Activated CD8-positive, alpha-beta memory T cell treated with anti-CD3 and anti-CD28 coated beads for 36 hours (primary cell): ENCODE measurements at regions not wholly inside any gene's neighbourhood (a gene's known extent, or its start where the extent isn't known, plus 50 kb on each side); places are given as distances from the start of the nearest gene placed in this dataset.

ENCODE experiments used
- CTCF ChIA-PET: fragments of 350-600 bp; sonication (Branson Sonifier 250); formaldehyde crosslinking; loops from one replicate; lab custom pipeline; 2021; ENCODE audit warnings: antibody characterized with exemption; lab: Charles Lee
- POLR2A ChIA-PET: fragments of 350-600 bp; sonication (Branson Sonifier 250); formaldehyde crosslinking; loops from one replicate; lab custom pipeline; 2021; ENCODE audit warnings: antibody characterized with exemption; lab: Charles Lee

DNA sequence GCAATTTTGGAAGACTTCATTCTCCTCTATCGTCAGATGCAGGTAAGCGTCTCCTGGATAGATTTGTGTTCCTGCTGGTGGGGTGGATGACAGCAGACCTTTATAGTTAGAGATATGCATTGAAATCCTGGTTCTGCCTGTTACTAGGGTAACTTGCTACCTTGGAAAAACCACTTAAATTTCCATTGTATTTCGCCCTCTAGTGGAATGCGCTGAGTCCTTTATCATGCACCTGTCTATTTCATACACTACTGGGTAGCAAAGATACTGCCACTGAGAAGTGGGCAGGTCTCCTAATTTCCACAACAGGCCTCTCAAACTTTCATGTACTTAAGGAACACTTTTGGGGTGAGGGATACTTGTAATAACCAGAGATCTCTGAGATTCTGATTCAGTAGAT is 209.5 kb upstream of the SUCLG2 start:
- CTCF ChIA-PET: no interaction called here

DNA sequence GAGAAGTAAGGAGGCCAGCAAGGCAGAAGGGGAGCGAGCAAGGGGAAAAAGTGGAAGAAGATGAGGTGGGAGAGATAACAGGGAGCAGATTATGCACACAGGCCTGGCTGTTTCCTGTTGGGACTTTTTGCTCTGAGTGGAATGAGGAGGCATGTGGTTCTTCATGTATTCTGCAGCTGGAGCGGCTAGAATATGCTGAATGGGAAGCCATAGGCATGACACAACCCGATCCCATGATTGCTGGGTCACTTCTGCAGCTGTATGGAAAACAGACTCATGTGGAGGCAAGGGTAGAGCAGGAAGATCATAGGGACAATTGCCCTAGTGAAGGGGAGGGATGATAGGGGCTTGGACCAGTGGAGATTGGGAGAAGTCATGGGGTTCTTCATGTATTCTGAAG is 206.0 kb upstream of the SUCLG2 start:
- CTCF ChIA-PET: no interaction called here
- POLR2A ChIA-PET: no interaction called here

More for the DNA sequence above, 209.5 kb upstream of the SUCLG2 start:
- POLR2A ChIA-PET: no interaction called here

DNA sequence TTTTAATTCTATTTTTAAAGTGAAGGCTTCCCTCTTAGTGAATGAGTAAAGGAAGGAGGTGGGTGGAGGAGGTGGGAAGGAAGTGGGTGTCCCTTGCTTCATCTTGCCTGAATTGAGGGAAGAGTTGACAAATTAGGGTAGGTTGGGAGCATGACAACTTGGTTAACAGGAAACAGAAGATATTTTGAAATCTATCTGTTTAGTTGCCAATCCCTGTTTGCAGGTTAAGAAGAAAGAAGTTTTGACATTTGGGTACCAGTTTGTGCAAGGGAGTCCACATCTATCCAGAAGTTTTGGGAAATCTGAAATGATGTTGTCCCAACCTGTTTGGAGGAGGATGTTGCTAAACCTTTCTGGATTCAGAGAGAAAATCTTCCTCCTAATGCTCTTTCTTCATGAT is 204.1 kb upstream of the SUCLG2 start:
- POLR2A ChIA-PET: no interaction called here
- CTCF ChIA-PET: no interaction called here

DNA sequence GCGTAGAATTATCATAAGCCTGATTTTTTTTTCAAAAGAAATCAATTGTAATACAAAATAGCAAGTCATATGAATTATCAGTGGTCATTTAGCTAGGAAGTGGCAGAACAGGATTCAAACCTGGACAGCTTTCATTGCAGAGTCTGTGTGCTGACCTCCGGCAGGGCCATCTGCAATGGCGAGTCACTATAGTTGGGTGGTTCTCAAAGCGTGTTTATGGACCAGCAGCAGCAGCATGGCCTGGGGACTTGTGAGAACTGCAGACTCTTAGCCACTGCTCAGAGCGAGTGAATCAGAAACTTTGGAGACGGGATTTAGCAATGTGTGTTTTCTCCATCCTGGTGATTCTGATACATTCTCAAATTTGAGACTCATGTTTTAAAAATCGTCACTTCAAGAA is 202.3 kb upstream of the SUCLG2 start:
- ChIA-PET POLR2A (interaction anchor here (0.5 kb wide), 1 partner anchor 661 kb away, joined by 5 read pairs; no protein-coding TSS in a partner anchor), CTCF (no interaction called here)

DNA sequence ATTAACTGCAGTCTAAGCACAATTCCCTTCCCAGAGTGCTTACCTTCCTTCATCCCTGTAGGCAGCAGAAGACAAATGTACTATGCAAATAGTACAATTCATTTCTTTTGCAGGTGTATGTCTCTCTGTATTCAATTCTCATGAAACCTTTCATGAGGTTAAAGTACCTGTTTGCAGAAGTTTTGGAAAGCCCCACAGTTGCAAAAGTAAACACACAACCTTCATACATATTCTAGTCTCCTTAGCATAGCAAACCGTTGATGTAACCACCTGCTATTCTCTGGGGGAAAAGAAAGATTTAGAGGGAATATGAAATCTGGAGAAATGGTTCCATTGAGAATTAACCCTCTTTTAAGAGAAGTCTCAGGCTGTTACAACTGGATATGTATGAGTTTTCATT is 200.3 kb upstream of the SUCLG2 start:
- POLR2A ChIA-PET: no interaction called here
- CTCF ChIA-PET: no interaction called here

DNA sequence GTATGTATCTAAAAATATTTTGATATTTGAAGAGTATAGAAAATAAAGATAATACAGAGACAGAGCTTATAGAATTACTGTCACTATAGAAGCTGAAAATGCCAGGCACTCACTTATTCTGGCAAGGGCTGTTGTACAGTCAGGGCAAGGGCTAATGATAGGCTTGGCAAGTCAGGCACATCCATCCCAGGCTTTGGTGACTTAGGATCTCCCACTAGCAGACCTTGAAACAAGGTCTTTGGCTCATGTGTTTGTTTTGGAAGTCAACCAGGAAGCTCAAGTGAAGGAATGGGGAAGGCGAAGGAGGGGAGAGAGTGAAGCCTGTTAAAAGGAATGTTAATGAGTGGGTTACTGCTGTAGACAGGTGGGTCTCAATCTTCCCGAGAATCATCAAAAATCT is 199.1 kb upstream of the SUCLG2 start:
- POLR2A ChIA-PET: no interaction called here
- CTCF ChIA-PET: interaction anchor here (0.5 kb wide), 1 partner anchor 1623 kb away, joined by 3 read pairs; no protein-coding TSS in a partner anchor

DNA sequence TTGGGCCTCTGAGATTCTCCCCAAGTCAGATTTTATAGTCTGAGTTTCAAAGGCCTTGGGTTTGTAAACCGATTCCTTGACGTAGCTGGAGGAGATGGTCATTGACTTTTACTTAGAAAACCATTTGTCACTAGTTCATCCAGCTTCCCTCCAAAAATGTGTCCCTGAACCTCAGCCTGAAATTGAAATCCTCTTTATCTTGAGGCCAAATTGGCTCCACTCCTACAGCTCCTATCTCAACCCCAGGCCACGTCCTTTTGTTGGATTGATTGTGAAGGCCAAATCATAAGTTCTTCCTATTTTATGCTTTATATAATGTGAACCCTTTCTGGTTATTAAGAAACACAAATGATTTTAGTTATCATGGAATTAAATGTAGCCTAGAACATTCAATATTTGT is 193.9 kb upstream of the SUCLG2 start:
- ChIA-PET CTCF (no interaction called here), POLR2A (no interaction called here)

DNA sequence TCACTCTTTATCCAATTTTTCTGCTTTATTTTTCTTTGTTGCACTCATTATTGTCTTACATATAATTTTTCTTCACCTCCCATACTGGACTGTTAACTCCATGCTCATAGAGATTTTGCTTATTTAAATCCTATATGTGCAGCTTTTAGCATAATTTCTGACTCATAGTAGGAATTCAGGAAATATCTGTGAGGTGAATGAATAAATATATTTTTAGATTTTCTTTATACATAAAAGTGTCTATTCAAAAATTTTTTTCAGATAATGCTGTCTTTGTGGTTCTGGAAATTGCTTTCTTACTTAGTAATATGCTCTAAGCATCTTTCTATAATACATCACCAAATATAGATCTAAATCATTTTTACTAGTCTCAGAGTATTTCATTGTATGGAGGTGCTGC is 191.8 kb upstream of the SUCLG2 start:
- ChIA-PET CTCF (no interaction called here), POLR2A (no interaction called here)

DNA sequence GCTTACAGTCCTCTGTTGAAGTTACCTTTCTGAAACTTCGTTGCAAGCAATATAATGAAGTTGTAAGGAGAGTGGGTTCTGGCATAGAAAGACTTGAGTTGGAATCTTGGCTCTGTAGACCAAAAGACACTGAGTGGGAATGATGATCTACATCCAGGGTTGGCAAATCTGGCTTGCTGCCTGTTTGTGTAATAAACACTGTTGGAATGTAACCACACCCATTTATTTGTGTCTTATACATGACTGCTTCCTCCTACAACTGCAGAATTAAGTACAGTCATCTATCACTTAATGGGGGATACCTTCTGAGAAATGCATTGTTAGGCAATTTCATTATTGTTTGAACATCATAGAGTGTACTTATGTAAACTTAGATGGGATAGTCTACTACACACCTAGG is 178.4 kb upstream of the SUCLG2 start:
- ChIA-PET POLR2A (no interaction called here), CTCF (no interaction called here)

DNA sequence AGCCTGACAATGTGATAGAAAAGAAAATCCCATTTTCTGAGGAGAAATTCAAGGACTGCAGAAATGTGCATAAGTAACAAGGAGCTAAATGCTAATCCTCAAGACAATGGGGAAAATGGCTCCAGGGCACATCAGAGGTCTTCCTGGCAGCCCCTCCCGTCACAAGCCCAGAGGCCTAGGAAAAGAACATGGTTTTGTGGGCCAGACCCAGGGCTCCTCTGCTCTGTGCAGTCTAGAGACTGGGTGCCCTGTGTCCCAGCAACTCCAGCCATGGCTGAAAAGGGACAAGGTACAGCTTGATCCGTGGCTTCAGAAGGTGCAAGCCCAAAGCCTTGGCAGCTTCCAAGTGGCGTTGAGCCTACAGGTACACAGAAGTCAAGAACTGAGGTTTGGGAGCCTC is 176.8 kb upstream of the SUCLG2 start:
- ChIA-PET CTCF (no interaction called here), POLR2A (no interaction called here)

DNA sequence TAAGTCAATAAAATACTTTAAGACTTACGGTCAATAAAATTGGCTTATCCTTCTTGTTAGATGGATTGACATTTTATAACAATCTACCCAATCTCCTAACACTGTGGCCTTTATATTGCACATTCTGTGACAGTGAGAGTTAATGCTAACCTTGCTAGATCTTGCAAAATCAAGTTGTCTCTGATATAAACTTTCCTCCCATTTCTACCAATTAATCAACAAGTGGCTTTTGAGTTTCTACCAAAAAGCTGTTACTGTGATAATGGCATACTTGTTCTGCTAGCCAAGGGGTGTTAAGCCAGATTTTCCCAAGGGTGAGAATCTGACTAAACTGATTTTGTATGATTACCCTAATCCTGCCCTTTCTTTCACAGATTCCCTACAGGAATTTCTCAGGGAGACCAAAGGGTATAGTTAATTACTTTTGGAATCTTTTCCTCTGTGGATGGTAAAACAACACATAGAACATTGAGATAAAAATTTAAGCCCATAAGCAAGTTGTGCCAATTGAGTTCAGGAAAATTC is 174.1 kb upstream of the SUCLG2 start:
- ChIA-PET CTCF (no interaction called here), POLR2A (no interaction called here)

DNA sequence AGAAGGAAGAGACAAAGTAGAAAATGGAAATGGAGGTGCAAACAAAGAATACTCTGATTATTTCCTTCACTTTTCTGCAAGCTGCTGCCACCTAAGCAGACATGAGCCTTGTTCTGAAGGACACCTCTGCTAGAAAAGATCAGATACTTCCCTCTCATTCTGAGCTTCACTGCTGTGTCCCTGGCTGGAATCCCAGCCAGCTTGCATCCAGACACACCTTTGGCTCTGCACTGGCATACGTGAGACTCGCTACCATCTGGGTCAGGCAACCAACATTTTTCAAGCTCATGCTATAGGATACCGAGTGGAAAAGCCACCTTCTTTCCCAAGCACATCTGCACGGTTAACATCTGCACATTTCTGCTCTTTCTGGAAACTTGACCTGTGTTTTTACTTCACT is 166.7 kb upstream of the SUCLG2 start:
- POLR2A ChIA-PET: no interaction called here
- CTCF ChIA-PET: no interaction called here

DNA sequence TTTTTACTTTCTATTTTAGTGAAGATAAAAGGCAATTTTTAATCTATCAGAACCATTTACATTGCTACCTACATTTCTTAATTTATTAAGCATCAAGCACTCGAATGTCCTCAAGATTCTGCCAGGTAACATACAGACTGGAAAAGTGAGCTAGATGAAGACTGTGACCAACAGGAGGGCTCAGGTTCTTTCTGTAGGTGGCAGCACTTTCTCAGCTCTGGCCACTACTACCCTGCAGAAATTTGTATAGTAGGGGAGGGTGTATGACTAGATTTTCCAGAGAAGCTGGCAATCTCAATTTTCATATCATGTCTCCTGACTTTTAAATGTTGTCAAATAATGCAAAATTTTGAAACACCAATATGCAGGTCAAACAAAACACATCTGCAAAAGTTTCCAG is 165.0 kb upstream of the SUCLG2 start:
- CTCF ChIA-PET: no interaction called here
- POLR2A ChIA-PET: no interaction called here

DNA sequence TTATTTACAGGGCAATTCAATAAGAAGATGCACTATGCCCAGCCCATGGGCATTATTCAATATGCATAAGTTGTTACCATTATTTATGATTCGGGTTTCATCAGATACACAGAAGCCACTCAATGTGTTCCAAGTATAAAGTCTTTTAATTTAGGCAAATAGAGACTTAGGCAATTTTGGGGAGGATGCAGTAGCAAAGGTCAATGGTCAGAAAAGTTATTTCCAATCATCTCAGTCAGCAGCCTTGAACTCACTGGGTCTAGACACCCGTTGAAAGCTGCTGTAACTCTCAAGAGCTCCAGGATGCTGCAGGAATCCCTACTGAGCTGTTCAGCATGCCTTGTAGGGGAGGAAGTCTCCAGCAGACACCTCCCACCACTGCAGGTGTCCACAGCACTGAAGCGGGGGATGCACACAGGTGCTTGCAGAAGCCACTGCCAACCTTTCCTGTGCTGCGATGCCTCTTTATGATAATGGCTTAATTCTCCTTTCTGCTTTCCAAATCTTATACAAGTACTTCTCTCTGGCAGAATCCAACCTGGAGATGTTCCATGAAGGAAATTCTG is 155.0 kb upstream of the SUCLG2 start:
- ChIA-PET POLR2A (no interaction called here), CTCF (no interaction called here)

DNA sequence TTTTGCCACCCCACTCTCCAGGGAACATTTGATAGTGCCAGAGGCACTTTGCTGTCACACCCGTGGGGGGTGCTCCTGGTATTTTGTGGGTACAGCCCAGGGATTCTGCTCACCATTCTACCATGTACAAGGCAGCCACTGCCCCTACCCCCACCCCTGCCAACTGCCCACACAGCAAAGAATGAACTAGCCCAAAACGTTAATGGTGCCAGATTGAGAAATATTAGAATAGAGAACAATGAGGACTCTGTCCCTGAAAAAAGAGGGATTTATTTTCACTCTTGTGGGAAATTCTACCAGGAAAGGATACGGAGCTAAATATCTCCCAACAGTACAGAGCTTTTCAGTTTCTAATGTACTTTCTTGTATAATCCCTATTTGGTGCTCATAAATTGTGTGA is 154.5 kb upstream of the SUCLG2 start:
- ChIA-PET CTCF (no interaction called here), POLR2A (no interaction called here)

DNA sequence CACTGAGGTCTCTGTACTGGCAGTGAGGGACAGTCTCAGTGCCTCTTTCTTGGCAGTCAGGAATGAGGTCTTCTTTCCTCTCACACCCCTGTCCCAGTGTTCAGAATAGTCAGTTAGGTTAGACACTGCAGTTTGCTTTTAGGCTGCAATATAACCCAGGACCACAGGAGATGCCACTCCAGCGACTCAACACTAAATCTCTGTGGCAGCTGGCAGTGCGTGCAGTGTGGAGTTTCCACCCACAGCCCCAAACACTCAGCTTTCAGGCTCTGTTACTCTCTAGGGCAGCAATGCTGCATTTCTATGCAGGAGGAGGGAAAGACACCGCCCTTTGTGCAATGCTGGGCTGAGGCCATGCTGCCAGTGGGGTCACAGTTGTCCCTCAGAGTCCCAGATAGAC is 150.2 kb upstream of the SUCLG2 start:
- POLR2A ChIA-PET: no interaction called here
- CTCF ChIA-PET: no interaction called here

DNA sequence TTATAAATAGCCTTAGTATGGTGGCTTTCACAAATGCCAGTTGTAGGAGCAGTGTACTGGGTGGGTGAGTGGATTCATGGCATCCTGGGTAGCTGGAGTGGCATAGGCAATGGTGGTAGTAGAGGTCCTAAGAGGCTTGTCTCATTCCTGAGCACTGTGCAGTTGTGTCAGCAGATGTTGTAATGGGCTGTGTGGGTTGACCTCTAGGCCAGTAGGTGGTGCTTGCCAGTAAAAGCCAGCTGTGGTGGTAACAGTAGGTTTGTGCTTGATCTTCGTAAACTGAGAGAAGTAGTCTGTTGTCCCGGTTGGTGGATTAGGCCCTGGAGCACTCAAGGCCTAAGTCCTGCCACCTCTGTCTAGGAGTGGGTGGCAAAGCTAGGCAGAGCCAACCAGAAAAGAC is 149.7 kb upstream of the SUCLG2 start:
- CTCF ChIA-PET: no interaction called here
- POLR2A ChIA-PET: no interaction called here

DNA sequence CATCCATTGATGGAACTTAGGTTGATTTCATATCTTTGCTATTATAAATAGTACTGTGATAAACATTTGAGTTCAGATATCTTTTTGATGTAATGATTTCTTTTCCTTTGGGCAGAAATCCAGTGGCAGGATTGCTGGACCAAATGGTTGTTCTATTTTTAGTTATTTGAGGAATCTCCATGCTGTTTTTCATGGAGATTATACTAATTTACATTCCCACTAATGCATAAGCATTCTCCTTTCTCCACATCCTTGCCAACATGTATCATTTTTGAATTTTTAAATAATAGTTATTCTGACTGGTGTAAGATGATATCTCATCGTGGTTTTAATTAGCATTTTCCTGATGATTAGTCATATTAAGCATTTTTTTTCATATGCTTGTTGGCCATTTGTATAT is 144.0 kb upstream of the SUCLG2 start:
- CTCF ChIA-PET: no interaction called here
- POLR2A ChIA-PET: no interaction called here

DNA sequence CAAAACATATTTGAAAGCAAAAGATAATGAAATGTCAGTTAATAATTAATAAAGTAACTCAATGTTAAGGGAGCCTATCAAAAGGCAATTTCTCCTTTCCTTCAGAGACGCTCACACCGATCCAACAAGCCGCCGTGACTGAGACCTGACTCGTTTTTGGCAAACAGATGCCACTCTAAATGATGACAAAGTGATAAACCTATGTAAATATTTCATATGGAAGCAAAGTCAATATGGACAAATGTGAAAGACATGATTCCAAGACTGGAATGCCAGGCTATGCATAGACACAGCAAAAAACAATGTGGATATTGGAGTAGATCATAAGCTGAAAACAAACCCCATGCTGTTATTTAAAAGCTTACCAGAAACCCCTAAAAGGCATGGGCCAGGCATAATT is 137.2 kb upstream of the SUCLG2 start:
- CTCF ChIA-PET: interaction anchor here (1.7 to 2.0 kb wide), 2 partner anchors 678 to 682 kb away, joined by 3 to 5 read pairs; no protein-coding TSS in a partner anchor
- POLR2A ChIA-PET: no interaction called here

DNA sequence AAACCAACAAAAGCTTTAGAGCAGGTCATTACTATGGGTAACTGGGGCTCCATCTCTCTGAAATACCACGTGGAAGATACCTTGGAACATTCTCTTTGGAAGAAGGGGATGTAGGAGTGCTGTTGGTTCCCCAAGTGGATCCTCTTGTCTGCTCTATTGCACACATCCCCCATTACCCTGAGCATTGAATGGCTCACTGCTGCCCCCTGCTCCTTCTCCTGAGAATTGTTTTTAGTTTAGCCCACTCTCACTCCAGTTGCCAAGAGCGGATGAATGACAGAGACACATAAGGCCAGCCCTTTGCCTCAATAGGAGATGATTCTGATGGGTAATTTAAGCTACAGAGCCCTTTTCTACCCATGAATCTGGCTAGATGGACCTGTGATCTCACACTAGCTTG is 135.6 kb upstream of the SUCLG2 start:
- ChIA-PET POLR2A (no interaction called here), CTCF (interaction anchor here (0.7 to 2.0 kb wide), 6 partner anchors 406 to 680 kb away, joined by 3 to 8 read pairs (median 4); no protein-coding TSS in a partner anchor)

DNA sequence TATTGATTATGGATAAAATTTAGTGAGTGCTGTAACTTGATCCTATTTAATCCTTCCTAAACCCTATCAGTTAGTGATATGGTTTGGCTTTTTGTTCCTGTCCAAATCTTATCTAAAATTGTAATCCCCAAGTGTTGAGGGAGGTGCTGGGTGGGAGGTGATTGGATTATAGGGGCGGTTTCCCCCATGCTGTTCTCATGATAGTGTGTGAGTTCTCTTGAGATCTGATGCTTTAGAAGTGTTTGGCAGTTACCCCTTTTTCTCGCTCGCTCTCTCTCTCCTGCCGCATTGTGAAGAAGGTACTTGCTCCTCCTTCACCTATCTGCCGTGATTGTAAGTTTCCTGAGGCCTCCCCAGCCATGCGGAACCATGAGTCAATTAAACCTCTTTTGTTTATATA is 134.0 kb upstream of the SUCLG2 start:
- ChIA-PET CTCF (no interaction called here), POLR2A (no interaction called here)
